ENCODE measurements at regions not wholly inside any gene's neighbourhood (a gene's known extent, or its start where the extent isn't known, plus 50 kb on each side); places are given as distances from the start of the nearest gene placed in this dataset.
"Not testable (repeated sequence)": the region's sequence is repeated elsewhere in the genome, so short reads cannot be mapped to it uniquely, and the experiment has no call there.

- no peak for DNase-seq
Observed at GRCh38 chr7:130850956-130851355, 116.9 kb upstream of the KLF14 start.

- no peak for DNase-seq
Observed at GRCh38 chr7:130852867-130853266, 118.9 kb upstream of the KLF14 start.

- DNase-seq: no peak
Observed at GRCh38 chr7:130853503-130854279, 119.7 kb upstream of the KLF14 start.

- DNase-seq: no peak
Observed at GRCh38 chr7:130854481-130854880, 120.5 kb upstream of the KLF14 start.

GRCh38 chr7:130856866-130857265 lies 122.9 kb upstream of the KLF14 start:
- no peak for DNase-seq

GRCh38 chr7:130860832-130861231 lies 126.8 kb upstream of the KLF14 start:
- DNase-seq: not testable (repeated sequence)

- DNase-seq: no peak
Observed at GRCh38 chr7:130865408-130866236, 131.6 kb upstream of the KLF14 start.

GRCh38 chr7:130867039-130867438 lies 133.0 kb upstream of the KLF14 start:
- no peak for DNase-seq

- DNase-seq: no peak
Observed at GRCh38 chr7:130867581-130868136, 133.7 kb upstream of the KLF14 start.

GRCh38 chr7:130868139-130868538 lies 134.1 kb upstream of the KLF14 start:
- no peak for DNase-seq

- DNase-seq: no peak
Observed at GRCh38 chr7:130869918-130870317, 135.9 kb upstream of the KLF14 start.

GRCh38 chr7:130872341-130872740 lies 138.3 kb upstream of the KLF14 start:
- DNase-seq: no peak

GRCh38 chr7:130872756-130873448 lies 138.9 kb upstream of the KLF14 start:
- no peak for DNase-seq

- DNase-seq: no peak
Observed at GRCh38 chr7:130874071-130874915, 140.3 kb upstream of the KLF14 start.

GRCh38 chr7:130875265-130875741 lies 141.3 kb upstream of the KLF14 start:
- no peak for DNase-seq

GRCh38 chr7:130875901-130876300 lies 141.9 kb upstream of the KLF14 start:
- no peak for DNase-seq

- no peak for DNase-seq
Observed at GRCh38 chr7:130877236-130877990, 143.4 kb upstream of the KLF14 start.

- DNase-seq: no peak
Observed at GRCh38 chr7:130877991-130878305, 143.9 kb upstream of the KLF14 start.

- no peak for DNase-seq
Observed at GRCh38 chr7:130878785-130879184, 144.8 kb upstream of the KLF14 start.

- no peak for DNase-seq
Observed at GRCh38 chr7:130879191-130879590, 145.2 kb upstream of the KLF14 start.

- no peak for DNase-seq
Observed at GRCh38 chr7:130880668-130881067, 146.7 kb upstream of the KLF14 start.

Data from NCI-H446 treated with DMSO at 0.1 percent for 48 hours (cell line).